ENCODE measurements at regions not wholly inside any gene's neighbourhood (a gene's known extent, or its start where the extent isn't known, plus 50 kb on each side); places are given as distances from the start of the nearest gene placed in this dataset.

DNA sequence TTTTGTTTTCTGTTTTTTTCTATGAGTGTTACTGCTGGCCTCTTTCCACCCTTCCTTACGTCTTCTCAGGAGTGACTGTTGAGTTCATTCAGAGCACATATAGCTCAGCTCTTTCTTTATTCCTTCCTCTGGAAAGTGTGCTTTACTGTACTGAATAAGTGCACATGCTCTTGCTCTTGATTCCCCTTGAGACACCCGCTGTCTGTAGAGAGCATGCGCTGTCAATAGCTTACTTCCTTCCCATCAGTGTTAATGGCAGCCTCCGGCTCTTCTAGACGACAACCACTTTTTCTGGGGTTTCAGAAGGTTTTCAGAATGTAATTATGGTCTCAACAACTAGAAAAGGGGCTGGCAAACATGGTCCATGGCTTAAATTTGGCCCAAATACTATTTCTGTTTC lies 504.9 kb downstream of the C4orf33 start:
- CTCF ChIA-PET: no interaction called here
- Histone ChIP-seq H4K91ac (ENCODE audit: insufficient read depth, low read depth, low read length) (no peak overlapping the region), H3K4ac (ENCODE audit: low read depth, low read length) (no peak overlapping the region), H3K9ac (ENCODE audit: low read depth, low read length) (no peak overlapping the region), H3K36me3 (ENCODE audit: control insufficient read depth, insufficient read depth, low read length) (no peaks in the 10 kb centered on the region), H3K56ac (ENCODE audit: extremely low read depth, insufficient read depth, low read length) (no peak overlapping the region), H3K27ac (ENCODE audit: insufficient read depth, low read length) (no peak overlapping the region), H2BK15ac (ENCODE audit: low read depth, low read length) (no peak overlapping the region), H2AFZ (replicated peaks; ENCODE audit: low read length, poor library complexity) (no peak overlapping the region), H4K8ac (ENCODE audit: low read depth in 2 of 2, low read length in 2 of 2) (no peak overlapping the region), H2BK120ac (ENCODE audit: low read depth, low read length) (no peak overlapping the region), H4K5ac (ENCODE audit: low read depth, low read length) (no peak overlapping the region), H3K14ac (replicated peaks; ENCODE audit: low read depth, low read length) (no peak overlapping the region), H3K79me1 (ENCODE audit: low read depth in 1 of 2, low read length in 2 of 2) (no peaks in the 10 kb centered on the region), H3K4me3 (ENCODE audit: insufficient read depth, low read depth, low read length) (no peak overlapping the region), H3K27me3 (ENCODE audit: control insufficient read depth, insufficient read depth, low read length) (no peaks in the 10 kb centered on the region), H2AK5ac (ENCODE audit: low read depth, low read length) (no peak overlapping the region), H2AK9ac (replicated peaks; ENCODE audit: low read depth, low read length, poor library complexity) (no peak overlapping the region), H3K9me1 (ENCODE audit: insufficient read depth, low read length) (no peaks in the 10 kb centered on the region), H3K4me2 (ENCODE audit: low read depth, low read length) (no peak overlapping the region), H4K20me1 (ENCODE audit: insufficient read depth, low read length) (no peaks in the 10 kb centered on the region), H2BK5ac (ENCODE audit: low read depth, low read length, poor library complexity, severe bottlenecking) (no peak overlapping the region), H3K9me3 (ENCODE audit: control insufficient read depth, insufficient read depth, low read length) (peaks cover 3% of the 10 kb centered on the region), H3K4me1 (ENCODE audit: control insufficient read depth, insufficient read depth, low read length) (no peaks in the 10 kb centered on the region), H3K18ac (ENCODE audit: low read depth, low read length) (no peak overlapping the region), H2BK20ac (ENCODE audit: low read depth, low read length) (no peak overlapping the region), H3K23ac (ENCODE audit: low read depth, low read length) (no peak overlapping the region)
- DNase-seq (no peak), ATAC-seq (ENCODE audit: low read depth) (no peak)
- BruUV-seq (replicated peaks): no TSS peak
- no CpG with 5 or more reads among the region's 5 CpGs for WGBS, 2 experiments (ENCODE audit: extremely low coverage in 2 of 2, insufficient read length in 1 of 2)
- in situ Hi-C loops (cut with MboI; ENCODE audit: low sequenced_read_pairs) (no loop called here), dilution Hi-C loops (cut with HindIII; ENCODE audit: low sequenced_read_pairs, unreplicated experiment) (no loop called here), intact Hi-C loops (cut with micrococcal nuclease) (no loop called here)
- POLR2A ChIA-PET (ENCODE audit: unreplicated experiment): no interaction called here
- no peak for TF ChIP-seq RAD21 (IDR thresholded peaks at IDR 0.05; ENCODE audit: low read length)
- no peak for TF ChIP-seq CEBPB (IDR thresholded peaks at IDR 0.05; ENCODE audit: low read depth, low read length)
- TF ChIP-seq SMC3 (IDR thresholded peaks at IDR 0.05; ENCODE audit: low read depth, low read length): no peak
- TF ChIP-seq MAZ (IDR thresholded peaks at IDR 0.05; ENCODE audit: borderline replicate concordance, low read depth, low read length): no peak
- TF ChIP-seq, protein P1, sequence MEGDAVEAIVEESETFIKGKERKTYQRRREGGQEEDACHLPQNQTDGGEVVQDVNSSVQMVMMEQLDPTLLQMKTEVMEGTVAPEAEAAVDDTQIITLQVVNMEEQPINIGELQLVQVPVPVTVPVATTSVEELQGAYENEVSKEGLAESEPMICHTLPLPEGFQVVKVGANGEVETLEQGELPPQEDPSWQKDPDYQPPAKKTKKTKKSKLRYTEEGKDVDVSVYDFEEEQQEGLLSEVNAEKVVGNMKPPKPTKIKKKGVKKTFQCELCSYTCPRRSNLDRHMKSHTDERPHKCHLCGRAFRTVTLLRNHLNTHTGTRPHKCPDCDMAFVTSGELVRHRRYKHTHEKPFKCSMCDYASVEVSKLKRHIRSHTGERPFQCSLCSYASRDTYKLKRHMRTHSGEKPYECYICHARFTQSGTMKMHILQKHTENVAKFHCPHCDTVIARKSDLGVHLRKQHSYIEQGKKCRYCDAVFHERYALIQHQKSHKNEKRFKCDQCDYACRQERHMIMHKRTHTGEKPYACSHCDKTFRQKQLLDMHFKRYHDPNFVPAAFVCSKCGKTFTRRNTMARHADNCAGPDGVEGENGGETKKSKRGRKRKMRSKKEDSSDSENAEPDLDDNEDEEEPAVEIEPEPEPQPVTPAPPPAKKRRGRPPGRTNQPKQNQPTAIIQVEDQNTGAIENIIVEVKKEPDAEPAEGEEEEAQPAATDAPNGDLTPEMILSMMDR (conservative IDR thresholded peaks at IDR 0.05; ENCODE audit: low read depth, low read length): no peak
- no peak for TF ChIP-seq MXI1 (IDR thresholded peaks at IDR 0.05; ENCODE audit: borderline replicate concordance, low read depth, low read length)
- TF ChIP-seq BHLHE40 (IDR thresholded peaks at IDR 0.05; ENCODE audit: low read depth, low read length): no peak
- no peak for TF ChIP-seq RFX5 (IDR thresholded peaks at IDR 0.05; ENCODE audit: low read depth, low read length)
- TF ChIP-seq, protein P2, sequence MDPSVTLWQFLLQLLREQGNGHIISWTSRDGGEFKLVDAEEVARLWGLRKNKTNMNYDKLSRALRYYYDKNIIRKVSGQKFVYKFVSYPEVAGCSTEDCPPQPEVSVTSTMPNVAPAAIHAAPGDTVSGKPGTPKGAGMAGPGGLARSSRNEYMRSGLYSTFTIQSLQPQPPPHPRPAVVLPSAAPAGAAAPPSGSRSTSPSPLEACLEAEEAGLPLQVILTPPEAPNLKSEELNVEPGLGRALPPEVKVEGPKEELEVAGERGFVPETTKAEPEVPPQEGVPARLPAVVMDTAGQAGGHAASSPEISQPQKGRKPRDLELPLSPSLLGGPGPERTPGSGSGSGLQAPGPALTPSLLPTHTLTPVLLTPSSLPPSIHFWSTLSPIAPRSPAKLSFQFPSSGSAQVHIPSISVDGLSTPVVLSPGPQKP (IDR thresholded peaks at IDR 0.05; ENCODE audit: borderline replicate concordance, low read depth, low read length): no peak
- no peak for TF ChIP-seq CHD1 (IDR thresholded peaks at IDR 0.05; ENCODE audit: low read depth, low read length)
- no peak for TF ChIP-seq FOS (IDR thresholded peaks at IDR 0.05; ENCODE audit: low read depth, low read length)
- no peak for TF ChIP-seq RCOR1 (IDR thresholded peaks at IDR 0.05; ENCODE audit: insufficient replicate concordance, low read length)
- no peak for TF ChIP-seq NFE2L2 (IDR thresholded peaks at IDR 0.05; ENCODE audit: low read depth, low read length)
- no peak for TF ChIP-seq POLR2A (IDR thresholded peaks at IDR 0.05; ENCODE audit: low read depth, low read length)
- no peak for TF ChIP-seq MAFK (IDR thresholded peaks at IDR 0.05; ENCODE audit: low read depth, low read length)
- TF ChIP-seq, protein P3, sequence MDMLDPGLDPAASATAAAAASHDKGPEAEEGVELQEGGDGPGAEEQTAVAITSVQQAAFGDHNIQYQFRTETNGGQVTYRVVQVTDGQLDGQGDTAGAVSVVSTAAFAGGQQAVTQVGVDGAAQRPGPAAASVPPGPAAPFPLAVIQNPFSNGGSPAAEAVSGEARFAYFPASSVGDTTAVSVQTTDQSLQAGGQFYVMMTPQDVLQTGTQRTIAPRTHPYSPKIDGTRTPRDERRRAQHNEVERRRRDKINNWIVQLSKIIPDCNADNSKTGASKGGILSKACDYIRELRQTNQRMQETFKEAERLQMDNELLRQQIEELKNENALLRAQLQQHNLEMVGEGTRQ (IDR thresholded peaks at IDR 0.05; ENCODE audit: low read depth, low read length): no peak

All from IMR-90 (cell line).